WTC11 (cell line): ENCODE measurements at regions not wholly inside any gene's neighbourhood (a gene's known extent, or its start where the extent isn't known, plus 50 kb on each side); places are given as distances from the start of the nearest gene placed in this dataset.

Experiments used
- CREM ChIP-seq: sonication (generic); formaldehyde crosslinking; IDR thresholded peaks from 2 replicates; pipeline ENCODE4 v1.8.1; 2022; ENCODE audit warnings: mild to moderate bottlenecking, missing genetic modification reagents, moderate library complexity
- MAX ChIP-seq: sonication (generic); formaldehyde crosslinking; IDR thresholded peaks from 2 replicates; pipeline ENCODE4 v1.8.0; 2022; ENCODE audit warnings: mild to moderate bottlenecking, missing genetic modification reagents
- TEAD4 ChIP-seq: sonication (generic); formaldehyde crosslinking; IDR thresholded peaks from 2 replicates; pipeline ENCODE4 v1.8.0; 2022; ENCODE audit warnings: mild to moderate bottlenecking, missing genetic modification reagents
- TF ChIP-seq, protein P1 (sequence below): fragments of 200-600 bp; IDR thresholded peaks from 2 replicates; pipeline ENCODE4 v1.8.0; 2022; ENCODE audit warnings: antibody characterized with exemption
- TF ChIP-seq, protein P2 (sequence below): sonication (generic); formaldehyde crosslinking; IDR thresholded peaks from 2 replicates; pipeline ENCODE4 v1.8.0; 2022; ENCODE audit warnings: mild to moderate bottlenecking, missing genetic modification reagents

DNA sequence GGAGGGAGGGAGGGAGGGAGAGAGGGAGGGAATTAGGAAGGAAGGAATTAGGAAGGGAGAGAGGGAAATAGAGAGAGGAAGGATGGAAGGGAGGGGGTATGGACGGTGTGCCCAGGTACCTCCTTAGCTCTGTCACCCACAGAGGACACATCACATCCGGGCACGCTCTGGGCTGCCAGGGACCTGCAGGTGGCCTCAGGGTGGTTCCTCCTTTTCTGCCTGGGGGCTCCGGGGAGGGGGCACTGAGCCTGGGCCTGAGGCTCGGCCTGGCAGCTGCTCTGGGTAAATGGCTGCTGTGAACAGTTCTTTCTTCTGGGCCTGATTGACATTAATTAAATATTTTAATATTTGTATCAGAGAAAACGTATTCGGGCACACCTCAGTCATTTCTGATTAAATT is 733.5 kb downstream of the BRD1 start:
- TF ChIP-seq, protein P1, sequence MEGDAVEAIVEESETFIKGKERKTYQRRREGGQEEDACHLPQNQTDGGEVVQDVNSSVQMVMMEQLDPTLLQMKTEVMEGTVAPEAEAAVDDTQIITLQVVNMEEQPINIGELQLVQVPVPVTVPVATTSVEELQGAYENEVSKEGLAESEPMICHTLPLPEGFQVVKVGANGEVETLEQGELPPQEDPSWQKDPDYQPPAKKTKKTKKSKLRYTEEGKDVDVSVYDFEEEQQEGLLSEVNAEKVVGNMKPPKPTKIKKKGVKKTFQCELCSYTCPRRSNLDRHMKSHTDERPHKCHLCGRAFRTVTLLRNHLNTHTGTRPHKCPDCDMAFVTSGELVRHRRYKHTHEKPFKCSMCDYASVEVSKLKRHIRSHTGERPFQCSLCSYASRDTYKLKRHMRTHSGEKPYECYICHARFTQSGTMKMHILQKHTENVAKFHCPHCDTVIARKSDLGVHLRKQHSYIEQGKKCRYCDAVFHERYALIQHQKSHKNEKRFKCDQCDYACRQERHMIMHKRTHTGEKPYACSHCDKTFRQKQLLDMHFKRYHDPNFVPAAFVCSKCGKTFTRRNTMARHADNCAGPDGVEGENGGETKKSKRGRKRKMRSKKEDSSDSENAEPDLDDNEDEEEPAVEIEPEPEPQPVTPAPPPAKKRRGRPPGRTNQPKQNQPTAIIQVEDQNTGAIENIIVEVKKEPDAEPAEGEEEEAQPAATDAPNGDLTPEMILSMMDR, result no peak
- TF ChIP-seq MAX (CRISPR knock-in tag) (no peak), CREM (CRISPR knock-in tag) (no peak), TEAD4 (no peak)
- TF ChIP-seq, protein P2, sequence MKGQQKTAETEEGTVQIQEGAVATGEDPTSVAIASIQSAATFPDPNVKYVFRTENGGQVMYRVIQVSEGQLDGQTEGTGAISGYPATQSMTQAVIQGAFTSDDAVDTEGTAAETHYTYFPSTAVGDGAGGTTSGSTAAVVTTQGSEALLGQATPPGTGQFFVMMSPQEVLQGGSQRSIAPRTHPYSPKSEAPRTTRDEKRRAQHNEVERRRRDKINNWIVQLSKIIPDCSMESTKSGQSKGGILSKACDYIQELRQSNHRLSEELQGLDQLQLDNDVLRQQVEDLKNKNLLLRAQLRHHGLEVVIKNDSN, result no peak
